ENCODE measurements at regions not wholly inside any gene's neighbourhood (a gene's known extent, or its start where the extent isn't known, plus 50 kb on each side); places are given as distances from the start of the nearest gene placed in this dataset.
"Not testable (repeated sequence)": the region's sequence is repeated elsewhere in the genome, so short reads cannot be mapped to it uniquely, and the experiment has no call there.

DNA sequence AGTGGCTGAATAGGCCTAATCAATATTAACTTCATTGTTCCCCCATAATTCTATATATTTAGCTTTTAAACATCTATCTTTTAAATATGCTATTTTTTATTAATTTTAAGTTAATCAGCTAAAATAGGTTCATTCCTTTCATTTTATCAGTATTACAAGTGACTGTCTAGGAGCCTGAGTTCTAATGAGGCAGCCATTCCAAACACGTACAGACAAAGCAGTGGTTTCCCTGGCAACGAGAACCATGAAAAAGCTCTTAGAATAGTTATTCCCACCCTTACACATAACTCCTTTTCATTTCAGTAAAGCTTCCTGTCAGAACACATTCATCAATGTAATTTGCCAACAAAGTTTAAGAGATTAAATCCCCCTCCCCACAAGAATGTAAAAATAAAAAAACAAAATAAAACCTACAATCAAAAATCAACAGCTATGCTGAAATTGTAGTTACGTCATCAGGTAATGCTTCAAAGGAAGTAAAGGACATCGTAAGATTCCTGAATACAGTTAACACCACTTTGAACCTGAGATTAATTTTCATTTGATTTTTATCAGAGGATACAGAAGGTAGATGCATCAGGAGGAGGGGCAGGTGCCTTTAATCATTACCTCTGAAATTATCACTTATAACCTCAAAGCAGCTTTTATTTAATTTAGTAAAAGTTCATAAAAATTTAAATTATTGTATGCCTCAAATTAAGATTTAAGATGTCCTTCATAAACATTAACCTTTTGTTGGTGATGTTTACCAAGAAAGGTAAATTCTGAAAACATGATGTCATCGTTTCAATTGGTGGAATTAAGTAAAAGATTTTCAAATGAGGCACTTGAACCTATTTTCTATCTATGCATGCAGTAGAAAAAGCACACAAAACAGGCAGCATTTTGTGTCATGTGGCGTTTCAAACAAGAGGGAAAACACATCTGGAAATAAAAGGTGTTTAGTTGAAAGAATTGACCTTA is 967.2 kb upstream of the FOXG1 start:
- H3K4me1 ChIP-seq (ENCODE audit: control insufficient read depth in 3 of 3, insufficient read depth in 2 of 3, low read depth in 1 of 3, low read length in 2 of 3); FAIRE-seq; H3K36me3 ChIP-seq (ENCODE audit: control insufficient read depth in 3 of 3, insufficient read depth in 2 of 3, low read depth in 1 of 3, low read length in 3 of 3); H3K27ac ChIP-seq (ENCODE audit: low read depth in 1 of 3, low read length in 2 of 3); H3K4me3 ChIP-seq (ENCODE audit: low read depth in 1 of 3, low read length in 3 of 3); H3K27me3 ChIP-seq (ENCODE audit: control insufficient read depth in 3 of 3, insufficient read depth in 3 of 3, low read length in 3 of 3); DNase-seq; H3K9me3 ChIP-seq (ENCODE audit: control insufficient read depth in 2 of 2, insufficient read depth in 1 of 2, low read depth in 1 of 2, low read length in 1 of 2): not testable (repeated sequence)
- 54 to 67% (median 56%) methylated on average over 6 of the region's 6 CpGs for WGBS, 3 donors

DNA sequence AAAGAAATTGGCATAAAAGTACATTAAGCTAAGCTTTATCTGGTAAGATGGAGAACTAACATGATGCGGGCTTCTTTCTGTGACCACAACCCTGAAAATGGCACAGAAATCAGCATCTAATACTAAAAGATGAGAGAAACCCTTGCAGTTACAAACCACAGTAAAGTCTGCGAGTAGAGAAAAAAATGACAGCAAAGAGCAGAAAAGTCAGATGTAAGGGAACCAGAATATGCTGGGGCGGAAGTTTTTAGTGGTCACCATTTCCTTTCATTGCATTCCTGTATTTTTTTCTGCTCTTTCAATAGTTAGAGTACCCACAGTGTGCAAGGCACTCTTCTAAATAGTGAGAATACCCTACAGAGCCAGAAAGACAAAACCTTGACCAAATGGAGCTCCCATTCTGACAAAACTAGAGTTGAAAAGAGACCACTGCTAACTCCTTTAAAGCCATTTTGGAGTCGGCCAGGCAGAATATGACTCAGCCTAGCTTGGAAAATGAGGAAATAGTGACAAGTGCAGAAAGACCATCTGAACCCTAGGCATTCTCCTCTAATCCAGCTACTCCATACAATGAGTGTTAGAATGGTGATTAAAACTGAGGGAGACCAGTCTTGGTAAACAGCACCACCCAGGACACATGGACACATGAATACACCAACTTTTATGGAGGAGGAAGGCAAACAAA is 948.7 kb upstream of the FOXG1 start:
- H3K4me3 ChIP-seq (ENCODE audit: low read depth in 1 of 3, low read length in 3 of 3); DNase-seq; H3K27ac ChIP-seq (ENCODE audit: low read depth in 1 of 3, low read length in 2 of 3); H3K4me1 ChIP-seq (ENCODE audit: control insufficient read depth in 3 of 3, insufficient read depth in 2 of 3, low read depth in 1 of 3, low read length in 2 of 3); H3K36me3 ChIP-seq (ENCODE audit: control insufficient read depth in 3 of 3, insufficient read depth in 2 of 3, low read depth in 1 of 3, low read length in 3 of 3); FAIRE-seq; H3K27me3 ChIP-seq (ENCODE audit: control insufficient read depth in 3 of 3, insufficient read depth in 3 of 3, low read length in 3 of 3); H3K9me3 ChIP-seq (ENCODE audit: control insufficient read depth in 2 of 2, insufficient read depth in 1 of 2, low read depth in 1 of 2, low read length in 1 of 2): not testable (repeated sequence)
- 59 to 74% (median 67%) methylated on average over 4 of the region's 4 CpGs for WGBS, 3 donors

DNA sequence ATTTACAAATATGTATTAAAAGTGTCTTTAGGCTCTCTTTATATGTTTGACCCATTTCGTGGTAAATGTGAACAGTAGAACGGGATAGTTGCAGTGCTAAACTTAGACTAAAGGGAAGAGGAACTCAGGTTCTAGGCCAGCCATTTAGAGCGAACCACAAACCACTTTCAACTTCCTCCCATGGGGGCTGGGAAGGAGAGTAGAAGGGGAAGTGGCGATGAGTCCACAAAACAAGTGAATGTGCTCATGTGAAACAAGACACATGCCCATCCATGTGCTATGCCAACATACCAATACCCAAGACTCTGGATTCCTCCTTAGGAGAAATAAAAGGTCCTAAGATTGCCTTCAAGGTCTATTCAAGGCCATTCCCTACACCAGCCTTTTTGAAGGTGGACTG is 940.4 kb upstream of the FOXG1 start:
- WGBS, 3 donors: 55 to 82% (median 67%) methylated on average over 4 of the region's 4 CpGs
- not testable (repeated sequence) for H3K36me3 ChIP-seq (ENCODE audit: control insufficient read depth in 3 of 3, insufficient read depth in 2 of 3, low read depth in 1 of 3, low read length in 3 of 3); H3K27ac ChIP-seq (ENCODE audit: low read depth in 1 of 3, low read length in 2 of 3); H3K4me1 ChIP-seq (ENCODE audit: control insufficient read depth in 3 of 3, insufficient read depth in 2 of 3, low read depth in 1 of 3, low read length in 2 of 3); H3K27me3 ChIP-seq (ENCODE audit: control insufficient read depth in 3 of 3, insufficient read depth in 3 of 3, low read length in 3 of 3); FAIRE-seq; H3K4me3 ChIP-seq (ENCODE audit: low read depth in 1 of 3, low read length in 3 of 3); H3K9me3 ChIP-seq (ENCODE audit: control insufficient read depth in 2 of 2, insufficient read depth in 1 of 2, low read depth in 1 of 2, low read length in 1 of 2)
- DNase-seq: peak in 1 of 2 donors; percentile 1

DNA sequence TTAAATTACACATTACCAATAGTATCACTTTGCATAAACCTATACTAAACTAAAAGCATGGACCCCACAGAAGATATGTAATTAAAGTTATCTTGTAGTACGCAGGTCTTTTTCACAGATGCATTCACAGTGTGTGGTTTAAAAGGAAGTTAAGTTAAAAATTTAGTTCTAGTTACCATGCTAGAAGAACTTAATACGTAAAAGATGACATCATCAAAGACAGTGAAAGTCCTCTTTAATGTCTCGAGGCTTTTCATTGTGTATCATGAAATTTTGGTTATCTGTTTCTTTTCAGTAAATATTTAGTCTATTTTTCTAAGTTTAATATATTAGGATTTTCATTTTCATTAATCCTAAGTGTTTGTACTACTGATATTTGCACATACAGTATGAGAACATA is 934.6 kb upstream of the FOXG1 start:
- WGBS, 3 donors: 64 to 78% (median 75%) methylated on average over 3 of the region's 3 CpGs

DNA sequence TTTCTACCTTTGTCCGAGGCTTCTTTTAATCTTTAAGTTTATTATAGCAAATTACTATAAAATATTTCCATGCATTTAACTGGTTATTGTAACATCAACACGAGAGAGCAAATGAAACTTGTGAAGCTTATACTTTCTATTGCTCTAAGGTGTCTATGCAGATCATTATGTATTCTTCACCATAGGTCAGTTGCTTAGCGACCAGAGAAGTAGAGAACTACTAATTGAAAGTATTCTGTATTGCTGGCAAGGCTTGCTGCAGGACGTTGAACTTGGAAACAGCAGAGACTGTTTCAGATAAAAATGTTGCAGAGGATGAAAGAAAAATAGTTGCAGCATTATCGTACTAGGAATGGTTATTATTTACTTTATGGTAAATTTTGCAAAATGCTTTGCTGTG is 933.6 kb upstream of the FOXG1 start:
- WGBS, 3 donors: 60 to 67% (median 61%) methylated on average over 5 of the region's 5 CpGs
- H3K4me1 ChIP-seq (ENCODE audit: control insufficient read depth in 3 of 3, insufficient read depth in 2 of 3, low read depth in 1 of 3, low read length in 2 of 3); H3K27ac ChIP-seq (ENCODE audit: low read depth in 1 of 3, low read length in 2 of 3); FAIRE-seq; H3K9me3 ChIP-seq (ENCODE audit: control insufficient read depth in 2 of 2, insufficient read depth in 1 of 2, low read depth in 1 of 2, low read length in 1 of 2); H3K27me3 ChIP-seq (ENCODE audit: control insufficient read depth in 3 of 3, insufficient read depth in 3 of 3, low read length in 3 of 3); DNase-seq; H3K36me3 ChIP-seq (ENCODE audit: control insufficient read depth in 3 of 3, insufficient read depth in 2 of 3, low read depth in 1 of 3, low read length in 3 of 3); H3K4me3 ChIP-seq (ENCODE audit: low read depth in 1 of 3, low read length in 3 of 3): not testable (repeated sequence)

More for the DNA sequence above, 934.6 kb upstream of the FOXG1 start:
- DNase-seq; H3K4me3 ChIP-seq (ENCODE audit: low read depth in 1 of 3, low read length in 3 of 3); H3K27me3 ChIP-seq (ENCODE audit: control insufficient read depth in 3 of 3, insufficient read depth in 3 of 3, low read length in 3 of 3); H3K9me3 ChIP-seq (ENCODE audit: control insufficient read depth in 2 of 2, insufficient read depth in 1 of 2, low read depth in 1 of 2, low read length in 1 of 2); H3K27ac ChIP-seq (ENCODE audit: low read depth in 1 of 3, low read length in 2 of 3); H3K4me1 ChIP-seq (ENCODE audit: control insufficient read depth in 3 of 3, insufficient read depth in 2 of 3, low read depth in 1 of 3, low read length in 2 of 3); H3K36me3 ChIP-seq (ENCODE audit: control insufficient read depth in 3 of 3, insufficient read depth in 2 of 3, low read depth in 1 of 3, low read length in 3 of 3): not testable (repeated sequence)
- FAIRE-seq: peak; percentile 49

DNA sequence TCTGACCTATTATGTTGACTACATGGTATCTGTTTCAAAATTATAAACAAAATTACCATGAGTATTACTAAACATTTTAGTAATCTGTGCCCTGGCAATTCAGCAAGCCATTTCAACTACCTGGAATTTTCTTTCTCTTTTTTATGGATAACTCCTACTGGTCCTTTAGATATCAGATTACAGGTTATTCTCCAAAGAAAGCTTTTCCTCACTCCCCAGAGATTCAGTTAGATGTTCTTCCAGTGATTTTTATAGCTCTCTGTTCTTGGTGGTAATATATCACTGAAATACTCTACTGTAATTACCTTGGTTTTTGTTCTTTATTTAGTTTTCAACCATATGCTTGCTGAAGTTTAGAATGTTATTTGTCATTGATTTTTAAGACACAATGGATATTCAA is 930.2 kb upstream of the FOXG1 start:
- FAIRE-seq: no peak
- no peaks in the 10 kb centered on the region for H3K27me3 ChIP-seq (ENCODE audit: control insufficient read depth in 3 of 3, insufficient read depth in 3 of 3, low read length in 3 of 3)
- no peak overlapping the region for H3K4me3 ChIP-seq (ENCODE audit: low read depth in 1 of 3, low read length in 3 of 3)
- no peak overlapping the region for H3K27ac ChIP-seq (ENCODE audit: low read depth in 1 of 3, low read length in 2 of 3)
- H3K9me3 ChIP-seq (ENCODE audit: control insufficient read depth in 2 of 2, insufficient read depth in 1 of 2, low read depth in 1 of 2, low read length in 1 of 2): no peaks in the 10 kb centered on the region
- no peak for DNase-seq
- H3K4me1 ChIP-seq (ENCODE audit: control insufficient read depth in 3 of 3, insufficient read depth in 2 of 3, low read depth in 1 of 3, low read length in 2 of 3): no peaks in the 10 kb centered on the region
- no peaks in the 10 kb centered on the region for H3K36me3 ChIP-seq (ENCODE audit: control insufficient read depth in 3 of 3, insufficient read depth in 2 of 3, low read depth in 1 of 3, low read length in 3 of 3)

DNA sequence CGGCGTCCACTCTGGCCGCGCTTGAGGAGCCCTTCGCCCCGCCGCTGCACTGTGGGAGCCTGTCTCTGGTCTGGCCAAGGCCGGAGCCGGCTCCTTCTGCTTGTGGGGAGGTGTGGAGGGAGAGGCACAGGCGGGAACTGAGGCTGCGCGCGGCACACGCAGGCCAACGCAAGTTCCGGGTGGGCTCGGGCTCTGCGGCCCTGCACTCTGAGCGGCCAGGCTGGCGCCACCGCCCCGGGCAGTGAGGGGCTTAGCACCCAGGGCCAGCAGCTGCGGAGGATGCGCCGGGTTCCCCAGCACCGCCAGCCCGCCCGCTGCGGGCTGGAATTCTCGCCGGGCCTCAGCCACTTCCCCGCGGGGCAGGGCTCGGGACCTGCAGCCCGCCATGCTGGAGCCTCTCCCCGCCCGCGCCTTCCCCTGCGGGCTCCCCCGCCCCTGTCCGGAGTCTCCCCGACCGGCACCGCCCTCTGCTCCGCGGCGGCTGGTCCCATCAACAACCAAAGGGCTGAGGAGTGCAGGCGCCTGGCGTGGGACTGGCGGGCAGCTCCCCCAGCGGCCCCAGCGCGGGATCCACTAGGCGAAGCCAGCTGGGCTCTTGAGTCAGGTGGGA is 921.2 kb upstream of the FOXG1 start:
- WGBS, 3 donors: 95 to 96% (median 95%) methylated on average over 45 to 54 of the region's 54 CpGs
- H3K36me3 ChIP-seq (ENCODE audit: control insufficient read depth in 3 of 3, insufficient read depth in 2 of 3, low read depth in 1 of 3, low read length in 3 of 3): no peaks in the 10 kb centered on the region
- no peak overlapping the region for H3K27ac ChIP-seq (ENCODE audit: low read depth in 1 of 3, low read length in 2 of 3)

DNA sequence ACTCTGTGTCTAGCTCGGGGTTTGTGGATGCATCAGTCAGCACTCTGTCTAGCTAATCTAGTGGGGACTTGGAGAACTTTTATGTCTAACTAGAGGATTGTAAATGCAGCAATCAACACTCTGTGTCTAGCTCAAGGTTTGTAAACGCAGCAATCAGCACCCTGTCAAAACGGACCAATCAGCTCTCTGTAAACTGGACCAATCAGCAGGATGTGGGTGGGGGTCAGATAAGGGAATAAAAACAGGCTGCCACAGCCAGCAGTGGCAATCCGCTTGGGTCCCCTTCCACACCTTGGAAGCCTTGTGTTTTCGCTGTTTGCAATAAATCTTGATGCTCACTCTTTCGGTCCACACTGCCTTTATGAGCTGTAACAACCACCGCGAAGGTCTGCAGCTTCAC is 920.7 kb upstream of the FOXG1 start:
- no peaks in the 10 kb centered on the region for H3K4me1 ChIP-seq (ENCODE audit: control insufficient read depth in 3 of 3, insufficient read depth in 2 of 3, low read depth in 1 of 3, low read length in 2 of 3)
- peaks cover 0 to 3% of the 10 kb centered on the region in 2 donors for H3K9me3 ChIP-seq (ENCODE audit: control insufficient read depth in 2 of 2, insufficient read depth in 1 of 2, low read depth in 1 of 2, low read length in 1 of 2)
- no peak overlapping the region for H3K27ac ChIP-seq (ENCODE audit: low read depth in 1 of 3, low read length in 2 of 3)
- FAIRE-seq (no peak), DNase-seq (no peak)
- H3K4me3 ChIP-seq (ENCODE audit: low read depth in 1 of 3, low read length in 3 of 3): no peak overlapping the region
- no peaks in the 10 kb centered on the region for H3K36me3 ChIP-seq (ENCODE audit: control insufficient read depth in 3 of 3, insufficient read depth in 2 of 3, low read depth in 1 of 3, low read length in 3 of 3)
- WGBS, 3 donors: 84 to 87% (median 86%) methylated on average over 8 of the region's 8 CpGs
- H3K27me3 ChIP-seq (ENCODE audit: control insufficient read depth in 3 of 3, insufficient read depth in 3 of 3, low read length in 3 of 3): no peaks in the 10 kb centered on the region

More for the DNA sequence above, 921.2 kb upstream of the FOXG1 start:
- no peaks in the 10 kb centered on the region for H3K4me1 ChIP-seq (ENCODE audit: control insufficient read depth in 3 of 3, insufficient read depth in 2 of 3, low read depth in 1 of 3, low read length in 2 of 3)
- no peak overlapping the region for H3K4me3 ChIP-seq (ENCODE audit: low read depth in 1 of 3, low read length in 3 of 3)
- H3K27me3 ChIP-seq (ENCODE audit: control insufficient read depth in 3 of 3, insufficient read depth in 3 of 3, low read length in 3 of 3): no peaks in the 10 kb centered on the region
- DNase-seq (no peak), FAIRE-seq (no peak)
- peaks cover 0 to 3% of the 10 kb centered on the region in 2 donors for H3K9me3 ChIP-seq (ENCODE audit: control insufficient read depth in 2 of 2, insufficient read depth in 1 of 2, low read depth in 1 of 2, low read length in 1 of 2)
